Suprapubic skin (tissue), 4 donors: ENCODE measurements at regions not wholly inside any gene's neighbourhood (a gene's known extent, or its start where the extent isn't known, plus 50 kb on each side); places are given as distances from the start of the nearest gene placed in this dataset.
"Not testable (repeated sequence)": the region's sequence is repeated elsewhere in the genome, so short reads cannot be mapped to it uniquely, and the experiment has no call there.

Experiments
- EP300 ChIP-seq: sonication (generic); formaldehyde crosslinking; IDR thresholded peaks from one replicate; pipeline ENCODE4 v1.6.1; 2017; ENCODE audit warnings: antibody characterized with exemption
- POLR2A ChIP-seq, 2 donors: fragments of 450-650 bp; IDR thresholded peaks; one replicate each; pipeline ENCODE4 v1.6.1; 2017; ENCODE audit warnings: antibody characterized with exemption in 2 of 2, mild to moderate bottlenecking in 2 of 2, moderate library complexity in 2 of 2
- POLR2AphosphoS5 ChIP-seq, 3 donors: sonication (generic); formaldehyde crosslinking; IDR thresholded peaks; one replicate each; pipeline ENCODE4 v1.6.1; 2017; ENCODE audit warnings: antibody characterized with exemption in 3 of 3
- TF ChIP-seq, protein P1 (sequence below), 2 donors: fragments of 200-600 bp in 1 of 2; fragments of 450-650 bp in 1 of 2; sonication (generic) in 1 of 2; IDR thresholded peaks; one replicate each; pipeline ENCODE4 v1.5.1; 2016 to 2019; ENCODE audit warnings: antibody characterized with exemption in 2 of 2, mild to moderate bottlenecking in 1 of 2, moderate library complexity in 1 of 2

DNA sequence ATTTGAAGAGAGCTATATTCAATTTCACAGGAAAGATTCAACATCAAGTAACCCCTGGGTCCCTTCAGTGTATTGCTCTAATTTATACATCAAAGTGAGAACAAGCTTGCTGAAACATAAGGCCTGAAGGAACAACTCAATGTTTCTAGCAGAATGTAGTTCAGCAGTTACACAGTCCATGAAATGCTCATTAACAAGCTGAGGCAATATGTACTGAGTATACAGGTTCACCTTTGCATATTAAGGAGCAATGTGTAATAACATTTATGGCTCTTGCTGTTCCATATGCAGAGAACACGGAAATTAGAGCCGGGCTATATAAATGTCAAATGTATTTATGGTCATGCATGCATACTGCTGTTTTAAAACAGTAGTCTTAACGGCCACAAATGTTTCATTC lies 338.5 kb downstream of the PCDH11X start:
- TF ChIP-seq, protein P1, sequence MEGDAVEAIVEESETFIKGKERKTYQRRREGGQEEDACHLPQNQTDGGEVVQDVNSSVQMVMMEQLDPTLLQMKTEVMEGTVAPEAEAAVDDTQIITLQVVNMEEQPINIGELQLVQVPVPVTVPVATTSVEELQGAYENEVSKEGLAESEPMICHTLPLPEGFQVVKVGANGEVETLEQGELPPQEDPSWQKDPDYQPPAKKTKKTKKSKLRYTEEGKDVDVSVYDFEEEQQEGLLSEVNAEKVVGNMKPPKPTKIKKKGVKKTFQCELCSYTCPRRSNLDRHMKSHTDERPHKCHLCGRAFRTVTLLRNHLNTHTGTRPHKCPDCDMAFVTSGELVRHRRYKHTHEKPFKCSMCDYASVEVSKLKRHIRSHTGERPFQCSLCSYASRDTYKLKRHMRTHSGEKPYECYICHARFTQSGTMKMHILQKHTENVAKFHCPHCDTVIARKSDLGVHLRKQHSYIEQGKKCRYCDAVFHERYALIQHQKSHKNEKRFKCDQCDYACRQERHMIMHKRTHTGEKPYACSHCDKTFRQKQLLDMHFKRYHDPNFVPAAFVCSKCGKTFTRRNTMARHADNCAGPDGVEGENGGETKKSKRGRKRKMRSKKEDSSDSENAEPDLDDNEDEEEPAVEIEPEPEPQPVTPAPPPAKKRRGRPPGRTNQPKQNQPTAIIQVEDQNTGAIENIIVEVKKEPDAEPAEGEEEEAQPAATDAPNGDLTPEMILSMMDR (IDR thresholded peaks at IDR 0.05): not testable (repeated sequence)
- not testable (repeated sequence) for TF ChIP-seq EP300; POLR2A (IDR thresholded peaks at IDR 0.05); POLR2AphosphoS5 (IDR thresholded peaks at IDR 0.05)
